Ovary (tissue), 3 donors: ENCODE measurements at regions not wholly inside any gene's neighbourhood (a gene's known extent, or its start where the extent isn't known, plus 50 kb on each side); places are given as distances from the start of the nearest gene placed in this dataset.

ENCODE experiments used
- CTCF ChIP-seq, 3 donors: fragments of 450-650 bp in 2 of 3; fragments of 200-600 bp in 1 of 3; IDR thresholded peaks; one replicate each; pipeline versions ENCODE4 v1.5.1 to v1.8.0; 2016 to 2022; ENCODE audit warnings: antibody characterized with exemption in 3 of 3, mild to moderate bottlenecking in 1 of 3
- EP300 ChIP-seq: sonication (generic); formaldehyde crosslinking; IDR thresholded peaks from one replicate; pipeline ENCODE4 v1.6.1; 2017; ENCODE audit warnings: antibody characterized with exemption
- donor health status: DM: no; HTN: no; CAD: no.

- TF ChIP-seq EP300 = no peak
- no peak for TF ChIP-seq CTCF (IDR thresholded peaks at IDR 0.05)
Observed at GRCh38 chr1:224809613-224810012, 119.9 kb upstream of the DNAH14 start.
